GM21515 (cell line): ENCODE measurements at regions not wholly inside any gene's neighbourhood (a gene's known extent, or its start where the extent isn't known, plus 50 kb on each side); places are given as distances from the start of the nearest gene placed in this dataset.
"Not testable (repeated sequence)": the region's sequence is repeated elsewhere in the genome, so short reads cannot be mapped to it uniquely, and the experiment has no call there.

Source experiments
- ATAC-seq: cut with Tn5 transposase; IDR thresholded peaks from one replicate; pipeline ENCODE4 v1.9.1; 2021; ENCODE audit not compliant: unreplicated experiment

GRCh38 chr2:139730197-139730596 is 950.0 kb upstream of the NXPH2 start:
- no peak for ATAC-seq

GRCh38 chr2:139721411-139721995 is 941.3 kb upstream of the NXPH2 start:
- no peak for ATAC-seq

- no peak for ATAC-seq
These were observed 939.9 kb upstream of the NXPH2 start for GRCh38 chr2:139720056-139720455.

- no peak for ATAC-seq
These were observed 924.4 kb upstream of the NXPH2 start for GRCh38 chr2:139704606-139705005.

GRCh38 chr2:139694327-139694726 is 914.1 kb upstream of the NXPH2 start:
- ATAC-seq: no peak

- ATAC-seq: no peak
These were observed 906.0 kb upstream of the NXPH2 start for GRCh38 chr2:139686205-139686604.

- no peak for ATAC-seq
These were observed 905.1 kb upstream of the NXPH2 start for GRCh38 chr2:139685090-139685983.

- ATAC-seq: no peak
These were observed 904.2 kb upstream of the NXPH2 start for GRCh38 chr2:139684286-139684860.

- ATAC-seq: no peak
These were observed 894.4 kb upstream of the NXPH2 start for GRCh38 chr2:139674577-139674976.

GRCh38 chr2:139673447-139673846 is 893.3 kb upstream of the NXPH2 start:
- not testable (repeated sequence) for ATAC-seq

GRCh38 chr2:139669675-139670074 is 889.5 kb upstream of the NXPH2 start:
- ATAC-seq: no peak

- ATAC-seq: no peak
These were observed 872.2 kb upstream of the NXPH2 start for GRCh38 chr2:139652385-139652784.

GRCh38 chr2:139645617-139646016 is 865.4 kb upstream of the NXPH2 start:
- ATAC-seq: no peak

- no peak for ATAC-seq
These were observed 862.9 kb upstream of the NXPH2 start for GRCh38 chr2:139643139-139643538.

- ATAC-seq: no peak
These were observed 851.8 kb upstream of the NXPH2 start for GRCh38 chr2:139631966-139632365.

- ATAC-seq: no peak
These were observed 848.7 kb upstream of the NXPH2 start for GRCh38 chr2:139628931-139629330.

GRCh38 chr2:139626128-139626527 is 845.9 kb upstream of the NXPH2 start:
- ATAC-seq: no peak

- ATAC-seq: no peak
These were observed 842.5 kb upstream of the NXPH2 start for GRCh38 chr2:139622691-139623090.

GRCh38 chr2:139617747-139618146 is 837.6 kb upstream of the NXPH2 start:
- no peak for ATAC-seq

GRCh38 chr2:139613264-139613663 is 833.1 kb upstream of the NXPH2 start:
- ATAC-seq: no peak

GRCh38 chr2:139610512-139610911 is 830.3 kb upstream of the NXPH2 start:
- no peak for ATAC-seq

- no peak for ATAC-seq
These were observed 828.9 kb upstream of the NXPH2 start for GRCh38 chr2:139609109-139609508.
